GM12892 (cell line): ENCODE measurements at regions not wholly inside any gene's neighbourhood (a gene's known extent, or its start where the extent isn't known, plus 50 kb on each side); places are given as distances from the start of the nearest gene placed in this dataset.

Source experiments
- POLR2AphosphoS5 ChIP-seq: IDR thresholded peaks from 2 replicates; pipeline ENCODE4 v1.6.1; 2011; ENCODE audit warnings: low read depth, low read length, control low read depth
- TAF1 ChIP-seq: IDR thresholded peaks from 2 replicates; pipeline ENCODE4 v1.6.1; 2011; ENCODE audit warnings: low read depth, mild to moderate bottlenecking, control low read depth, low read length, borderline replicate concordance

GRCh38 chr5:82393951-82394350 lies 115.8 kb upstream of the RPS23 start:
- TF ChIP-seq TAF1: no peak
- no peak for TF ChIP-seq POLR2AphosphoS5
